ENCODE measurements at regions not wholly inside any gene's neighbourhood (a gene's known extent, or its start where the extent isn't known, plus 50 kb on each side); places are given as distances from the start of the nearest gene placed in this dataset.

GRCh38 chrX:130467936-130468335, 66.1 kb downstream of the RBMX2 start:
- H3K4me2 ChIP-seq (ENCODE audit: low read length), result no peak overlapping the region
- Mint-ChIP-seq H3K27ac (ENCODE audit: unreplicated experiment) (no peak overlapping the region), H3K4me3 (ENCODE audit: unreplicated experiment) (no peak overlapping the region), H3K27me3 (ENCODE audit: low read depth, unreplicated experiment) (no peaks in the 10 kb centered on the region), H3K9me3 (ENCODE audit: unreplicated experiment) (no peaks in the 10 kb centered on the region), H3K4me1 (ENCODE audit: low read depth, unreplicated experiment) (no peaks in the 10 kb centered on the region), H3K36me3 (ENCODE audit: low read depth, unreplicated experiment) (no peaks in the 10 kb centered on the region)
- H3K4me3 ChIP-seq (ENCODE audit: insufficient read depth, low read depth, low read length), result no peak overlapping the region
- TF ChIP-seq EZH2 (IDR thresholded peaks at IDR 0.05; ENCODE audit: insufficient read depth, low read length), result no peak
- TF ChIP-seq, protein P1, sequence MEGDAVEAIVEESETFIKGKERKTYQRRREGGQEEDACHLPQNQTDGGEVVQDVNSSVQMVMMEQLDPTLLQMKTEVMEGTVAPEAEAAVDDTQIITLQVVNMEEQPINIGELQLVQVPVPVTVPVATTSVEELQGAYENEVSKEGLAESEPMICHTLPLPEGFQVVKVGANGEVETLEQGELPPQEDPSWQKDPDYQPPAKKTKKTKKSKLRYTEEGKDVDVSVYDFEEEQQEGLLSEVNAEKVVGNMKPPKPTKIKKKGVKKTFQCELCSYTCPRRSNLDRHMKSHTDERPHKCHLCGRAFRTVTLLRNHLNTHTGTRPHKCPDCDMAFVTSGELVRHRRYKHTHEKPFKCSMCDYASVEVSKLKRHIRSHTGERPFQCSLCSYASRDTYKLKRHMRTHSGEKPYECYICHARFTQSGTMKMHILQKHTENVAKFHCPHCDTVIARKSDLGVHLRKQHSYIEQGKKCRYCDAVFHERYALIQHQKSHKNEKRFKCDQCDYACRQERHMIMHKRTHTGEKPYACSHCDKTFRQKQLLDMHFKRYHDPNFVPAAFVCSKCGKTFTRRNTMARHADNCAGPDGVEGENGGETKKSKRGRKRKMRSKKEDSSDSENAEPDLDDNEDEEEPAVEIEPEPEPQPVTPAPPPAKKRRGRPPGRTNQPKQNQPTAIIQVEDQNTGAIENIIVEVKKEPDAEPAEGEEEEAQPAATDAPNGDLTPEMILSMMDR (IDR thresholded peaks at IDR 0.05; ENCODE audit: insufficient read depth, low read depth, low read length), result no peak
- H3K9me3 ChIP-seq (ENCODE audit: insufficient read depth, low read depth, low read length), result no peaks in the 10 kb centered on the region
- H2AFZ ChIP-seq (ENCODE audit: low read depth, low read length), result no peak overlapping the region
- no peaks in the 10 kb centered on the region for H3K4me1 ChIP-seq (ENCODE audit: insufficient read depth, low read length)
- no peak for FAIRE-seq
- no peaks in the 10 kb centered on the region for H4K20me1 ChIP-seq (ENCODE audit: insufficient read depth, low read length)
- no peaks in the 10 kb centered on the region for H3K79me2 ChIP-seq (ENCODE audit: insufficient read depth, low read length)
- no peaks in the 10 kb centered on the region for H3K36me3 ChIP-seq (ENCODE audit: insufficient read depth, low read length)
- DNase-seq (ENCODE audit: low read depth), result no peak
- H3K27ac ChIP-seq (ENCODE audit: low read depth, low read length), result no peak overlapping the region
- H3K27me3 ChIP-seq (ENCODE audit: insufficient read depth, low read length), result no peaks in the 10 kb centered on the region
- no peak overlapping the region for H3K9ac ChIP-seq (ENCODE audit: low read length)

- H4K20me1 ChIP-seq (ENCODE audit: insufficient read depth, low read length), result no peaks in the 10 kb centered on the region
- H3K4me1 ChIP-seq (ENCODE audit: insufficient read depth, low read length), result no peaks in the 10 kb centered on the region
- Mint-ChIP-seq H3K9me3 (ENCODE audit: unreplicated experiment) (no peaks in the 10 kb centered on the region), H3K27me3 (ENCODE audit: low read depth, unreplicated experiment) (no peaks in the 10 kb centered on the region), H3K36me3 (ENCODE audit: low read depth, unreplicated experiment) (no peaks in the 10 kb centered on the region), H3K27ac (ENCODE audit: unreplicated experiment) (no peak overlapping the region), H3K4me3 (ENCODE audit: unreplicated experiment) (no peak overlapping the region), H3K4me1 (ENCODE audit: low read depth, unreplicated experiment) (no peaks in the 10 kb centered on the region)
- FAIRE-seq, result peak; percentile 94
- H3K4me2 ChIP-seq (ENCODE audit: low read length), result no peak overlapping the region
- no peak for DNase-seq (ENCODE audit: low read depth)
- no peak for TF ChIP-seq EZH2 (IDR thresholded peaks at IDR 0.05; ENCODE audit: insufficient read depth, low read length)
- TF ChIP-seq, protein P1 (IDR thresholded peaks at IDR 0.05; ENCODE audit: insufficient read depth, low read depth, low read length), result no peak
- no peaks in the 10 kb centered on the region for H3K9me3 ChIP-seq (ENCODE audit: insufficient read depth, low read depth, low read length)
- no peaks in the 10 kb centered on the region for H3K27me3 ChIP-seq (ENCODE audit: insufficient read depth, low read length)
- H3K36me3 ChIP-seq (ENCODE audit: insufficient read depth, low read length), result no peaks in the 10 kb centered on the region
- H3K79me2 ChIP-seq (ENCODE audit: insufficient read depth, low read length), result no peaks in the 10 kb centered on the region
- no peak overlapping the region for H3K9ac ChIP-seq (ENCODE audit: low read length)
- no peak overlapping the region for H3K27ac ChIP-seq (ENCODE audit: low read depth, low read length)
- H3K4me3 ChIP-seq (ENCODE audit: insufficient read depth, low read depth, low read length), result no peak overlapping the region
- no peak overlapping the region for H2AFZ ChIP-seq (ENCODE audit: low read depth, low read length)
Measured at GRCh38 chrX:130468395-130468923, 66.7 kb downstream of the RBMX2 start.

DNA sequence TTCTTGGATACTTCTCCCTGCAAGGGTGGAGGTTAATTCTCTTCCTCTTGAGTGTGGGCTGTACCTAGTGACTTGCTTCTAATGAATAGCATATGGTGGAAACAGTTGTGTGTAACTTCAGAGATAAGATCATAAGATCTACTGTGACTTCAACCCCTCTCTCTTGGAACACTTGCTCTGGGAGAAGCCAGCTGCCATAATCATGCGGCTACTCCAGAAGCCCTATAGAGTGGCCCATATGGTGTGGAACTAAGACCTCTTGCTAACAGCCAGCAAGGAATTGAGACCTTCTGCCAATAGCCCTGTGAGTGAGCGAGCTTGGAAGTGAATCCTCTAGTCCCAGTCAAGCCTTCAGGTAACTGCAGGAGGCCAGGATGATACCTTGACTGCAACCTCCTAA, 81.1 kb downstream of the RBMX2 start:
- Mint-ChIP-seq H3K4me3 (ENCODE audit: unreplicated experiment) (no peak overlapping the region), H3K36me3 (ENCODE audit: low read depth, unreplicated experiment) (no peaks in the 10 kb centered on the region), H3K4me1 (ENCODE audit: low read depth, unreplicated experiment) (no peaks in the 10 kb centered on the region), H3K27ac (ENCODE audit: unreplicated experiment) (no peak overlapping the region), H3K27me3 (ENCODE audit: low read depth, unreplicated experiment) (no peaks in the 10 kb centered on the region), H3K9me3 (ENCODE audit: unreplicated experiment) (no peaks in the 10 kb centered on the region)
- FAIRE-seq, result no peak
- Histone ChIP-seq H3K4me3 (ENCODE audit: insufficient read depth, low read depth, low read length) (no peak overlapping the region), H3K4me2 (ENCODE audit: low read length) (no peak overlapping the region), H3K27ac (ENCODE audit: low read depth, low read length) (no peak overlapping the region), H3K4me1 (ENCODE audit: insufficient read depth, low read length) (no peaks in the 10 kb centered on the region), H3K79me2 (ENCODE audit: insufficient read depth, low read length) (no peaks in the 10 kb centered on the region), H4K20me1 (ENCODE audit: insufficient read depth, low read length) (no peaks in the 10 kb centered on the region), H3K36me3 (ENCODE audit: insufficient read depth, low read length) (no peaks in the 10 kb centered on the region), H2AFZ (ENCODE audit: low read depth, low read length) (no peak overlapping the region), H3K9me3 (ENCODE audit: insufficient read depth, low read depth, low read length) (no peaks in the 10 kb centered on the region), H3K27me3 (ENCODE audit: insufficient read depth, low read length) (no peaks in the 10 kb centered on the region), H3K9ac (ENCODE audit: low read length) (no peak overlapping the region)
- DNase-seq (ENCODE audit: low read depth), result no peak
- no peak for TF ChIP-seq EZH2 (IDR thresholded peaks at IDR 0.05; ENCODE audit: insufficient read depth, low read length)
- TF ChIP-seq, protein P1 (IDR thresholded peaks at IDR 0.05; ENCODE audit: insufficient read depth, low read depth, low read length), result no peak

Data from astrocyte (in vitro differentiated cells and primary cell).